ENCODE measurements at regions not wholly inside any gene's neighbourhood (a gene's known extent, or its start where the extent isn't known, plus 50 kb on each side); places are given as distances from the start of the nearest gene placed in this dataset.

DNA sequence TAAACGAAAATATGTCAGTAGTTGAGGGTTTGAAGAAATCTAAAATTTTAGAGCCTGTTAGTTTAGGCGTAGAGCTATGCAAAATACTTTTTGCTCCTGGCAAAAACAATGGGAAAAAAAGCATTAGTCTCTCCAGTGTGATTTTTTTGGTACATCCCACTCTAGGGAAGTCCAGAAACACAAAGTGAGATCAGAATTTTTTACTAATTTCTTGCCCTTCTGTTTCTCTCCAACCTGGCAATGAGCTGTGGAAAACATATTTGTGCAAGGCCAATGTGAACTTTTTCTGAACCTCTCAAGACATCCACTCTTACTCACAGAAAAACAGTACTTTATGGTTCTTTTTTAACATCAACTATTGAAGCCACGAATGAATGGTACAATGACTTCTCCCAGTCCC, 56.9 kb upstream of the DCN start:
- POLR2A ChIA-PET (ENCODE audit: low non-redundant PET) = no interaction called here
- CTCF ChIA-PET = no interaction called here
- DNase-seq (ENCODE audit: low spot score) = no peak
- H3K27ac ChIP-seq = no peak overlapping the region
- TF ChIP-seq, protein P1, sequence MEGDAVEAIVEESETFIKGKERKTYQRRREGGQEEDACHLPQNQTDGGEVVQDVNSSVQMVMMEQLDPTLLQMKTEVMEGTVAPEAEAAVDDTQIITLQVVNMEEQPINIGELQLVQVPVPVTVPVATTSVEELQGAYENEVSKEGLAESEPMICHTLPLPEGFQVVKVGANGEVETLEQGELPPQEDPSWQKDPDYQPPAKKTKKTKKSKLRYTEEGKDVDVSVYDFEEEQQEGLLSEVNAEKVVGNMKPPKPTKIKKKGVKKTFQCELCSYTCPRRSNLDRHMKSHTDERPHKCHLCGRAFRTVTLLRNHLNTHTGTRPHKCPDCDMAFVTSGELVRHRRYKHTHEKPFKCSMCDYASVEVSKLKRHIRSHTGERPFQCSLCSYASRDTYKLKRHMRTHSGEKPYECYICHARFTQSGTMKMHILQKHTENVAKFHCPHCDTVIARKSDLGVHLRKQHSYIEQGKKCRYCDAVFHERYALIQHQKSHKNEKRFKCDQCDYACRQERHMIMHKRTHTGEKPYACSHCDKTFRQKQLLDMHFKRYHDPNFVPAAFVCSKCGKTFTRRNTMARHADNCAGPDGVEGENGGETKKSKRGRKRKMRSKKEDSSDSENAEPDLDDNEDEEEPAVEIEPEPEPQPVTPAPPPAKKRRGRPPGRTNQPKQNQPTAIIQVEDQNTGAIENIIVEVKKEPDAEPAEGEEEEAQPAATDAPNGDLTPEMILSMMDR (conservative IDR thresholded peaks at IDR 0.05; ENCODE audit: low read depth) = no peak

Measured in RWPE1 (cell line).